Activated CD8-positive, alpha-beta memory T cell treated with anti-CD3 and anti-CD28 coated beads, Interleukin-2, amount 10 ng/mL, durations not matched to agents 7 days and 5 days (primary cell): ENCODE measurements at regions not wholly inside any gene's neighbourhood (a gene's known extent, or its start where the extent isn't known, plus 50 kb on each side); places are given as distances from the start of the nearest gene placed in this dataset.

ENCODE experiments used
- ATAC-seq: fragments of 150-1000 bp; cut with Tn5 transposase; one replicate; pipeline ENCODE4 v1.10.0; 2021; ENCODE audit warnings: moderate library complexity
- CTCF ChIA-PET: fragments of 350-600 bp; sonication (Branson Sonifier 250); formaldehyde crosslinking; loops from one replicate; lab custom pipeline; 2021; ENCODE audit warnings: antibody characterized with exemption; lab: Charles Lee
- DNase-seq: peaks from one replicate; pipeline ENCODE4 v3.0.0-alpha.2; 2020
- H3K27ac Mint-ChIP-seq: one replicate; pipeline ENCODE4 v1.8.0; 2021; ENCODE audit warnings: mild to moderate bottlenecking, mixed read lengths
- H3K27me3 Mint-ChIP-seq: one replicate; pipeline ENCODE4 v1.8.0; 2021; ENCODE audit warnings: mixed read lengths
- H3K36me3 Mint-ChIP-seq: one replicate; pipeline ENCODE4 v1.8.0; 2021; ENCODE audit warnings: mild to moderate bottlenecking, mixed read lengths
- H3K4me1 Mint-ChIP-seq: one replicate; pipeline ENCODE4 v1.8.0; 2021; ENCODE audit warnings: mixed read lengths
- H3K4me3 Mint-ChIP-seq: one replicate; pipeline ENCODE4 v1.8.0; 2021; ENCODE audit warnings: mild to moderate bottlenecking, moderate library complexity, mixed read lengths
- H3K9me3 Mint-ChIP-seq: one replicate; pipeline ENCODE4 v1.8.0; 2022; ENCODE audit warnings: low read depth, mixed read lengths

- CTCF ChIA-PET = no interaction called here
- H3K27me3 Mint-ChIP-seq = no peaks in the 10 kb centered on the region
- no peak for DNase-seq
Measured at GRCh38 chr6:139754898-139755775, 380.7 kb upstream of the CITED2 start.

GRCh38 chr6:139753198-139753861 is 378.9 kb upstream of the CITED2 start:
- H3K27me3 Mint-ChIP-seq = no peaks in the 10 kb centered on the region
- ATAC-seq = no peak
- H3K36me3 Mint-ChIP-seq = no peaks in the 10 kb centered on the region
- CTCF ChIA-PET = no interaction called here
- H3K27ac Mint-ChIP-seq = no peak overlapping the region
- no peaks in the 10 kb centered on the region for H3K9me3 Mint-ChIP-seq
- H3K4me1 Mint-ChIP-seq = no peaks in the 10 kb centered on the region
- no peak overlapping the region for H3K4me3 Mint-ChIP-seq
- DNase-seq = no peak

More at GRCh38 chr6:139754898-139755775, 380.7 kb upstream of the CITED2 start:
- ATAC-seq = no peak
- H3K9me3 Mint-ChIP-seq = no peaks in the 10 kb centered on the region
- H3K27ac Mint-ChIP-seq = no peak overlapping the region
- no peaks in the 10 kb centered on the region for H3K36me3 Mint-ChIP-seq
- H3K4me3 Mint-ChIP-seq = no peak overlapping the region
- no peaks in the 10 kb centered on the region for H3K4me1 Mint-ChIP-seq

GRCh38 chr6:139752086-139752485 is 377.6 kb upstream of the CITED2 start:
- Mint-ChIP-seq H3K4me3 (no peak overlapping the region), H3K27ac (no peak overlapping the region), H3K4me1 (no peaks in the 10 kb centered on the region), H3K27me3 (no peaks in the 10 kb centered on the region), H3K9me3 (no peaks in the 10 kb centered on the region), H3K36me3 (no peaks in the 10 kb centered on the region)
- CTCF ChIA-PET = no interaction called here
- ATAC-seq = no peak
- DNase-seq = no peak

- Mint-ChIP-seq H3K9me3 (no peaks in the 10 kb centered on the region), H3K27ac (no peak overlapping the region), H3K36me3 (no peaks in the 10 kb centered on the region), H3K4me3 (no peak overlapping the region), H3K27me3 (no peaks in the 10 kb centered on the region), H3K4me1 (no peaks in the 10 kb centered on the region)
- ATAC-seq = no peak
- no peak for DNase-seq
- CTCF ChIA-PET = no interaction called here
Measured at GRCh38 chr6:139751179-139751578, 376.7 kb upstream of the CITED2 start.

- no peak for ATAC-seq
- no peaks in the 10 kb centered on the region for H3K36me3 Mint-ChIP-seq
- DNase-seq = no peak
- H3K4me1 Mint-ChIP-seq = no peaks in the 10 kb centered on the region
- no peak overlapping the region for H3K27ac Mint-ChIP-seq
- H3K9me3 Mint-ChIP-seq = no peaks in the 10 kb centered on the region
- peaks cover 2% of the 10 kb centered on the region for H3K27me3 Mint-ChIP-seq
- H3K4me3 Mint-ChIP-seq = no peak overlapping the region
- CTCF ChIA-PET = interaction anchor here (0.9 kb wide), 1 partner anchor 12 kb away, joined by 3 read pairs; no protein-coding TSS in a partner anchor
Measured at GRCh38 chr6:139748353-139749146, 374.1 kb upstream of the CITED2 start.

GRCh38 chr6:139747154-139747553 is 372.7 kb upstream of the CITED2 start:
- H3K4me1 Mint-ChIP-seq = no peaks in the 10 kb centered on the region
- peaks cover 2% of the 10 kb centered on the region for H3K27me3 Mint-ChIP-seq
- H3K9me3 Mint-ChIP-seq = no peaks in the 10 kb centered on the region
- no peak overlapping the region for H3K4me3 Mint-ChIP-seq
- CTCF ChIA-PET = no interaction called here
- no peak for ATAC-seq
- H3K36me3 Mint-ChIP-seq = no peaks in the 10 kb centered on the region
- DNase-seq = no peak
- H3K27ac Mint-ChIP-seq = no peak overlapping the region

- no peak for ATAC-seq
- H3K27me3 Mint-ChIP-seq = peaks cover 2% of the 10 kb centered on the region
- no peak for DNase-seq
- H3K4me1 Mint-ChIP-seq = no peaks in the 10 kb centered on the region
- no peak overlapping the region for H3K4me3 Mint-ChIP-seq
- CTCF ChIA-PET = no interaction called here
- H3K9me3 Mint-ChIP-seq = no peaks in the 10 kb centered on the region
- no peaks in the 10 kb centered on the region for H3K36me3 Mint-ChIP-seq
- H3K27ac Mint-ChIP-seq = no peak overlapping the region
Measured at GRCh38 chr6:139744891-139745290, 370.4 kb upstream of the CITED2 start.

- ATAC-seq (no peak), DNase-seq (no peak)
- H3K36me3 Mint-ChIP-seq = no peaks in the 10 kb centered on the region
- H3K9me3 Mint-ChIP-seq = no peaks in the 10 kb centered on the region
- H3K27ac Mint-ChIP-seq = no peak overlapping the region
- CTCF ChIA-PET = no interaction called here
- H3K4me1 Mint-ChIP-seq = no peaks in the 10 kb centered on the region
- H3K4me3 Mint-ChIP-seq = no peak overlapping the region
- H3K27me3 Mint-ChIP-seq = peaks cover 2% of the 10 kb centered on the region
Measured at GRCh38 chr6:139743664-139744437, 369.4 kb upstream of the CITED2 start.

- Mint-ChIP-seq H3K27me3 (peaks cover 2% of the 10 kb centered on the region), H3K4me3 (no peak overlapping the region), H3K9me3 (no peaks in the 10 kb centered on the region), H3K27ac (no peak overlapping the region), H3K4me1 (no peaks in the 10 kb centered on the region), H3K36me3 (no peaks in the 10 kb centered on the region)
- CTCF ChIA-PET = no interaction called here
- no peak for DNase-seq
- ATAC-seq = no peak
Measured at GRCh38 chr6:139742671-139743070, 368.2 kb upstream of the CITED2 start.

GRCh38 chr6:139738801-139739455 is 364.5 kb upstream of the CITED2 start:
- no peaks in the 10 kb centered on the region for H3K27me3 Mint-ChIP-seq
- H3K4me1 Mint-ChIP-seq = no peaks in the 10 kb centered on the region
- CTCF ChIA-PET = no interaction called here
- H3K27ac Mint-ChIP-seq = no peak overlapping the region
- no peak overlapping the region for H3K4me3 Mint-ChIP-seq
- H3K9me3 Mint-ChIP-seq = no peaks in the 10 kb centered on the region
- DNase-seq (no peak), ATAC-seq (no peak)
- no peaks in the 10 kb centered on the region for H3K36me3 Mint-ChIP-seq

- H3K36me3 Mint-ChIP-seq = no peaks in the 10 kb centered on the region
- no peaks in the 10 kb centered on the region for H3K9me3 Mint-ChIP-seq
- CTCF ChIA-PET = no interaction called here
Measured at GRCh38 chr6:139736325-139736906, 362.0 kb upstream of the CITED2 start.

GRCh38 chr6:139732451-139732850 is 358.0 kb upstream of the CITED2 start:
- ATAC-seq (no peak), DNase-seq (no peak)
- no peak overlapping the region for H3K27ac Mint-ChIP-seq
- no peaks in the 10 kb centered on the region for H3K9me3 Mint-ChIP-seq
- H3K4me3 Mint-ChIP-seq = no peak overlapping the region
- no peaks in the 10 kb centered on the region for H3K27me3 Mint-ChIP-seq
- H3K36me3 Mint-ChIP-seq = no peaks in the 10 kb centered on the region
- CTCF ChIA-PET = no interaction called here
- no peaks in the 10 kb centered on the region for H3K4me1 Mint-ChIP-seq

More at GRCh38 chr6:139736325-139736906, 362.0 kb upstream of the CITED2 start:
- H3K4me1 Mint-ChIP-seq = no peaks in the 10 kb centered on the region
- no peak for DNase-seq
- no peak for ATAC-seq
- H3K27ac Mint-ChIP-seq = no peak overlapping the region
- H3K4me3 Mint-ChIP-seq = no peak overlapping the region
- no peaks in the 10 kb centered on the region for H3K27me3 Mint-ChIP-seq
